ENCODE measurements at regions not wholly inside any gene's neighbourhood (a gene's known extent, or its start where the extent isn't known, plus 50 kb on each side); places are given as distances from the start of the nearest gene placed in this dataset.

- ChIA-PET CTCF (no interaction called here), POLR2A (no interaction called here)
- no peaks in the 10 kb centered on the region for H3K4me1 Mint-ChIP-seq
- H3K4me3 Mint-ChIP-seq = no peak overlapping the region
- H3K27ac Mint-ChIP-seq = no peak overlapping the region
- intact Hi-C loops (cut with DNase I, micrococcal nuclease) = no loop called here
- H3K9me3 Mint-ChIP-seq (ENCODE audit: low read depth) = peaks cover 12% of the 10 kb centered on the region
- H3K36me3 Mint-ChIP-seq (ENCODE audit: low read depth) = no peaks in the 10 kb centered on the region
- ATAC-seq (no peak), DNase-seq (no peak)
- no peaks in the 10 kb centered on the region for H3K27me3 Mint-ChIP-seq
These were observed 1126.4 kb upstream of the FLRT2 start for GRCh38 chr14:84403585-84403984.

GRCh38 chr14:84404246-84404645 is 1125.7 kb upstream of the FLRT2 start:
- no peaks in the 10 kb centered on the region for H3K4me1 Mint-ChIP-seq
- H3K9me3 Mint-ChIP-seq (ENCODE audit: low read depth) = peaks cover 12% of the 10 kb centered on the region
- H3K27me3 Mint-ChIP-seq = no peaks in the 10 kb centered on the region
- POLR2A ChIA-PET = no interaction called here
- H3K27ac Mint-ChIP-seq = no peak overlapping the region
- DNase-seq (no peak), ATAC-seq (no peak)
- no peaks in the 10 kb centered on the region for H3K36me3 Mint-ChIP-seq (ENCODE audit: low read depth)
- H3K4me3 Mint-ChIP-seq = no peak overlapping the region
- CTCF ChIA-PET = no interaction called here
- intact Hi-C loops (cut with DNase I, micrococcal nuclease) = no loop called here

GRCh38 chr14:84409435-84409834 is 1120.5 kb upstream of the FLRT2 start:
- Mint-ChIP-seq H3K36me3 (ENCODE audit: low read depth) (peaks cover 2% of the 10 kb centered on the region), H3K9me3 (ENCODE audit: low read depth) (peaks cover 27% of the 10 kb centered on the region)

GRCh38 chr14:84410344-84410743 is 1119.6 kb upstream of the FLRT2 start:
- DNase-seq (no peak), ATAC-seq (no peak)
- Mint-ChIP-seq H3K4me1 (no peaks in the 10 kb centered on the region), H3K36me3 (ENCODE audit: low read depth) (peaks cover 2% of the 10 kb centered on the region), H3K27ac (no peak overlapping the region), H3K27me3 (no peaks in the 10 kb centered on the region), H3K9me3 (ENCODE audit: low read depth) (peaks cover 24% of the 10 kb centered on the region), H3K4me3 (no peak overlapping the region)
- POLR2A ChIA-PET = no interaction called here
- CTCF ChIA-PET = no interaction called here
- intact Hi-C loops (cut with DNase I, micrococcal nuclease) = no loop called here

More at GRCh38 chr14:84409435-84409834, 1120.5 kb upstream of the FLRT2 start:
- H3K27ac Mint-ChIP-seq = no peak overlapping the region
- ChIA-PET POLR2A (no interaction called here), CTCF (no interaction called here)
- H3K4me3 Mint-ChIP-seq = no peak overlapping the region
- ATAC-seq (no peak), DNase-seq (no peak)
- intact Hi-C loops (cut with DNase I, micrococcal nuclease) = no loop called here
- no peaks in the 10 kb centered on the region for H3K27me3 Mint-ChIP-seq
- no peaks in the 10 kb centered on the region for H3K4me1 Mint-ChIP-seq

GRCh38 chr14:84420221-84420620 is 1109.7 kb upstream of the FLRT2 start:
- POLR2A ChIA-PET = no interaction called here
- CTCF ChIA-PET = no interaction called here
- H3K27me3 Mint-ChIP-seq = no peaks in the 10 kb centered on the region
- no peaks in the 10 kb centered on the region for H3K4me1 Mint-ChIP-seq
- peaks cover 12% of the 10 kb centered on the region for H3K9me3 Mint-ChIP-seq (ENCODE audit: low read depth)
- H3K4me3 Mint-ChIP-seq = no peak overlapping the region
- H3K27ac Mint-ChIP-seq = no peak overlapping the region
- ATAC-seq = no peak
- DNase-seq = no peak
- no peaks in the 10 kb centered on the region for H3K36me3 Mint-ChIP-seq (ENCODE audit: low read depth)
- intact Hi-C loops (cut with DNase I, micrococcal nuclease) = no loop called here

- Mint-ChIP-seq H3K4me1 (no peaks in the 10 kb centered on the region), H3K9me3 (ENCODE audit: low read depth) (peaks cover 10% of the 10 kb centered on the region), H3K36me3 (ENCODE audit: low read depth) (no peaks in the 10 kb centered on the region), H3K27ac (no peak overlapping the region), H3K4me3 (no peak overlapping the region), H3K27me3 (no peaks in the 10 kb centered on the region)
- ATAC-seq (no peak), DNase-seq (no peak)
- ChIA-PET POLR2A (no interaction called here), CTCF (no interaction called here)
- intact Hi-C loops (cut with DNase I, micrococcal nuclease) = no loop called here
These were observed 1108.3 kb upstream of the FLRT2 start for GRCh38 chr14:84421621-84422020.

GRCh38 chr14:84425968-84426367 is 1104.0 kb upstream of the FLRT2 start:
- H3K27ac Mint-ChIP-seq = no peak overlapping the region
- POLR2A ChIA-PET = no interaction called here
- ATAC-seq (no peak), DNase-seq (no peak)
- no peaks in the 10 kb centered on the region for H3K36me3 Mint-ChIP-seq (ENCODE audit: low read depth)
- H3K4me1 Mint-ChIP-seq = no peaks in the 10 kb centered on the region
- intact Hi-C loops (cut with DNase I, micrococcal nuclease) = no loop called here
- peaks cover 2% of the 10 kb centered on the region for H3K9me3 Mint-ChIP-seq (ENCODE audit: low read depth)
- no peaks in the 10 kb centered on the region for H3K27me3 Mint-ChIP-seq
- no peak overlapping the region for H3K4me3 Mint-ChIP-seq
- CTCF ChIA-PET = no interaction called here

- H3K27ac Mint-ChIP-seq = no peak overlapping the region
- ChIA-PET POLR2A (no interaction called here), CTCF (no interaction called here)
- H3K4me3 Mint-ChIP-seq = no peak overlapping the region
- ATAC-seq (no peak), DNase-seq (no peak)
- H3K36me3 Mint-ChIP-seq (ENCODE audit: low read depth) = no peaks in the 10 kb centered on the region
- no peaks in the 10 kb centered on the region for H3K27me3 Mint-ChIP-seq
- intact Hi-C loops (cut with DNase I, micrococcal nuclease) = no loop called here
- H3K9me3 Mint-ChIP-seq (ENCODE audit: low read depth) = peaks cover 2% of the 10 kb centered on the region
- H3K4me1 Mint-ChIP-seq = no peaks in the 10 kb centered on the region
These were observed 1097.3 kb upstream of the FLRT2 start for GRCh38 chr14:84432676-84433075.

- no peaks in the 10 kb centered on the region for H3K27me3 Mint-ChIP-seq
- H3K27ac Mint-ChIP-seq = no peak overlapping the region
- no peaks in the 10 kb centered on the region for H3K4me1 Mint-ChIP-seq
- H3K9me3 Mint-ChIP-seq (ENCODE audit: low read depth) = peaks cover 2% of the 10 kb centered on the region
- ChIA-PET POLR2A (no interaction called here), CTCF (no interaction called here)
- intact Hi-C loops (cut with DNase I, micrococcal nuclease) = no loop called here
- H3K4me3 Mint-ChIP-seq = no peak overlapping the region
- DNase-seq (no peak), ATAC-seq (no peak)
- no peaks in the 10 kb centered on the region for H3K36me3 Mint-ChIP-seq (ENCODE audit: low read depth)
These were observed 1096.0 kb upstream of the FLRT2 start for GRCh38 chr14:84433961-84434360.

- H3K9me3 Mint-ChIP-seq (ENCODE audit: low read depth) = peaks cover 5% of the 10 kb centered on the region
- no peaks in the 10 kb centered on the region for H3K4me1 Mint-ChIP-seq
- POLR2A ChIA-PET = no interaction called here
- no peak overlapping the region for H3K4me3 Mint-ChIP-seq
- no peak overlapping the region for H3K27ac Mint-ChIP-seq
- no peak for ATAC-seq
- CTCF ChIA-PET = no interaction called here
- H3K27me3 Mint-ChIP-seq = no peaks in the 10 kb centered on the region
- H3K36me3 Mint-ChIP-seq (ENCODE audit: low read depth) = no peaks in the 10 kb centered on the region
- DNase-seq = no peak
- intact Hi-C loops (cut with DNase I, micrococcal nuclease) = no loop called here
These were observed 1094.1 kb upstream of the FLRT2 start for GRCh38 chr14:84435820-84436324.

- POLR2A ChIA-PET = no interaction called here
- ATAC-seq = no peak
- no peak overlapping the region for H3K27ac Mint-ChIP-seq
These were observed 1093.4 kb upstream of the FLRT2 start for GRCh38 chr14:84436528-84436927.

GRCh38 chr14:84442521-84442920 is 1087.4 kb upstream of the FLRT2 start:
- Mint-ChIP-seq H3K27me3 (no peaks in the 10 kb centered on the region), H3K36me3 (ENCODE audit: low read depth) (no peaks in the 10 kb centered on the region), H3K27ac (no peak overlapping the region), H3K4me1 (no peaks in the 10 kb centered on the region), H3K9me3 (ENCODE audit: low read depth) (peaks cover 6% of the 10 kb centered on the region), H3K4me3 (no peak overlapping the region)
- POLR2A ChIA-PET = no interaction called here
- CTCF ChIA-PET = interaction anchor here (0.6 kb wide), 1 partner anchor 879 kb away, joined by 3 read pairs; no protein-coding TSS in a partner anchor
- DNase-seq = no peak
- intact Hi-C loops (cut with DNase I, micrococcal nuclease) = no loop called here
- ATAC-seq = no peak

More at GRCh38 chr14:84436528-84436927, 1093.4 kb upstream of the FLRT2 start:
- CTCF ChIA-PET = no interaction called here
- H3K9me3 Mint-ChIP-seq (ENCODE audit: low read depth) = peaks cover 5% of the 10 kb centered on the region
- H3K27me3 Mint-ChIP-seq = no peaks in the 10 kb centered on the region
- H3K4me1 Mint-ChIP-seq = no peaks in the 10 kb centered on the region
- no peak overlapping the region for H3K4me3 Mint-ChIP-seq
- DNase-seq = no peak
- intact Hi-C loops (cut with DNase I, micrococcal nuclease) = no loop called here
- H3K36me3 Mint-ChIP-seq (ENCODE audit: low read depth) = no peaks in the 10 kb centered on the region

GRCh38 chr14:84445486-84445885 is 1084.5 kb upstream of the FLRT2 start:
- Mint-ChIP-seq H3K36me3 (ENCODE audit: low read depth) (no peaks in the 10 kb centered on the region), H3K9me3 (ENCODE audit: low read depth) (peaks cover 5% of the 10 kb centered on the region), H3K27ac (no peak overlapping the region), H3K27me3 (no peaks in the 10 kb centered on the region), H3K4me3 (no peak overlapping the region), H3K4me1 (no peaks in the 10 kb centered on the region)
- CTCF ChIA-PET = no interaction called here
- ATAC-seq (no peak), DNase-seq (no peak)
- POLR2A ChIA-PET = no interaction called here
- intact Hi-C loops (cut with DNase I, micrococcal nuclease) = no loop called here
